ENCODE measurements at regions not wholly inside any gene's neighbourhood (a gene's known extent, or its start where the extent isn't known, plus 50 kb on each side); places are given as distances from the start of the nearest gene placed in this dataset.
A peak's percentile ranks its signal among the peaks of the same experiment; 100 is the strongest.

DNA sequence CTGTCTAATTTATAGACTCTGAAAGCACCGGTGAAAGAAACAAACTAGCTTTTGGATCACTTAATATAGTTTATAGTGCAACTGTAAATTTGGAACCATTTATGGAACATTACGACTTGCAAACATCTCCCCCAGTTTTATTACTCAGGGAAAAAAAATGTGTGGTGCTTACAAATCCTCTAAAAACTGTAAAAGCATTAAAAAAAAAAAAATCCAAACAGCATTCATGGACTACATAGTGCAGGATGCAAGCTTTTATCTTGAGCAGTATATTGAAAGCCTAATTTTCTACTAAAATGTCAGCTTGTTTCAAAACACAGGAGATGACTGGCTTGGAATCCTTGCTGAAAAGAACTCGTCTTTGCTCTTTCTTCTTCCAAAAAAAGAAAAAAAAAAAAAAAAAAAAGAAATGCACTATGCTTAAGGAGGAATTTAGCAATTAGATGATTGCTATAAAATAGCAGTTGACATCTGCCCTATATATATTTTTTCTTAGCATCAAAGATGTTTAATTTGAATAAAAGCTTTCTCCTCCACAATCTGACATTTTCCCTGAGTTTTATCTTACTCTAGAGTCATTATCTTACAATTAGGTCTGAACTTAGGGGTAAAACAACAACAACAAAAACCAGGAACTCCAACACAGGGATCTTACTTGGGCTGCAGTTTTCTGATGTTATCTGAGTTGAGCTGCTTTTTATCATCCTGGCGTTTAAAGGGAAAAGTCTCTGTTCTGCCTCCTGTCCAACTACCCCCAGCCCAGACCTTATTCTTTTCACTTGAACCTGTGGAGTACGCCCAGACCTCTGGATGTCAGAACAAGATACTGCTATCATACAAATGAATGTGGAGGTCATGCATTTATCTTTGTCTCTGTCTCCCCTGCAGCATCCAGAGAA, 62.6 kb upstream of the PDZRN3 start:
- Histone ChIP-seq H3K27me3 (ENCODE audit: insufficient read depth in 3 of 3, low read length in 2 of 3) (no peaks in the 10 kb centered on the region), H3K27ac (no peak overlapping the region), H3K4me1 (no peaks in the 10 kb centered on the region), H3K9me3 (no peaks in the 10 kb centered on the region), H3K4me3 (no peak overlapping the region), H3K36me3 (ENCODE audit: insufficient read depth in 1 of 2, low read depth in 1 of 2) (no peaks in the 10 kb centered on the region)
- TF ChIP-seq, protein P1, sequence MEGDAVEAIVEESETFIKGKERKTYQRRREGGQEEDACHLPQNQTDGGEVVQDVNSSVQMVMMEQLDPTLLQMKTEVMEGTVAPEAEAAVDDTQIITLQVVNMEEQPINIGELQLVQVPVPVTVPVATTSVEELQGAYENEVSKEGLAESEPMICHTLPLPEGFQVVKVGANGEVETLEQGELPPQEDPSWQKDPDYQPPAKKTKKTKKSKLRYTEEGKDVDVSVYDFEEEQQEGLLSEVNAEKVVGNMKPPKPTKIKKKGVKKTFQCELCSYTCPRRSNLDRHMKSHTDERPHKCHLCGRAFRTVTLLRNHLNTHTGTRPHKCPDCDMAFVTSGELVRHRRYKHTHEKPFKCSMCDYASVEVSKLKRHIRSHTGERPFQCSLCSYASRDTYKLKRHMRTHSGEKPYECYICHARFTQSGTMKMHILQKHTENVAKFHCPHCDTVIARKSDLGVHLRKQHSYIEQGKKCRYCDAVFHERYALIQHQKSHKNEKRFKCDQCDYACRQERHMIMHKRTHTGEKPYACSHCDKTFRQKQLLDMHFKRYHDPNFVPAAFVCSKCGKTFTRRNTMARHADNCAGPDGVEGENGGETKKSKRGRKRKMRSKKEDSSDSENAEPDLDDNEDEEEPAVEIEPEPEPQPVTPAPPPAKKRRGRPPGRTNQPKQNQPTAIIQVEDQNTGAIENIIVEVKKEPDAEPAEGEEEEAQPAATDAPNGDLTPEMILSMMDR (IDR thresholded peaks at IDR 0.05) = no peak
- intact Hi-C loops (cut with DNase I) = no loop called here
- DNase-seq (no peak), ATAC-seq (no peak)
- WGBS, 3 donors = 60 to 66% (median 62%) methylated on average over 5 of the region's 5 CpGs

- no peaks in the 10 kb centered on the region for H3K4me1 ChIP-seq
- no peaks in the 10 kb centered on the region for H3K36me3 ChIP-seq (ENCODE audit: insufficient read depth in 1 of 2, low read depth in 1 of 2)
- intact Hi-C loops (cut with DNase I) = no loop called here
- H3K27ac ChIP-seq = no peak overlapping the region
- TF ChIP-seq, protein P1 (IDR thresholded peaks at IDR 0.05) = no peak
- H3K9me3 ChIP-seq = no peaks in the 10 kb centered on the region
- no peak overlapping the region for H3K4me3 ChIP-seq
- DNase-seq (no peak), ATAC-seq (no peak)
- H3K27me3 ChIP-seq (ENCODE audit: insufficient read depth in 3 of 3, low read length in 2 of 3) = no peaks in the 10 kb centered on the region
- WGBS, 3 donors = 38 to 65% (median 55%) methylated on average over 4 of the region's 4 CpGs
These were observed 60.3 kb upstream of the PDZRN3 start for GRCh38 chr3:73685061-73685460.

GRCh38 chr3:73683706-73684105, 59.0 kb upstream of the PDZRN3 start:
- H3K36me3 ChIP-seq (ENCODE audit: insufficient read depth in 1 of 2, low read depth in 1 of 2) = no peaks in the 10 kb centered on the region
- TF ChIP-seq, protein P1 (IDR thresholded peaks at IDR 0.05) = no peak
- intact Hi-C loops (cut with DNase I) = no loop called here
- H3K27me3 ChIP-seq (ENCODE audit: insufficient read depth in 3 of 3, low read length in 2 of 3) = no peaks in the 10 kb centered on the region
- WGBS, 3 donors = 85 to 92% (median 85%) methylated on average over 5 of the region's 5 CpGs
- no peak overlapping the region for H3K4me3 ChIP-seq
- H3K27ac ChIP-seq = no peak overlapping the region
- no peak for DNase-seq
- ATAC-seq = no peak
- H3K9me3 ChIP-seq = no peaks in the 10 kb centered on the region
- H3K4me1 ChIP-seq = no peaks in the 10 kb centered on the region

DNA sequence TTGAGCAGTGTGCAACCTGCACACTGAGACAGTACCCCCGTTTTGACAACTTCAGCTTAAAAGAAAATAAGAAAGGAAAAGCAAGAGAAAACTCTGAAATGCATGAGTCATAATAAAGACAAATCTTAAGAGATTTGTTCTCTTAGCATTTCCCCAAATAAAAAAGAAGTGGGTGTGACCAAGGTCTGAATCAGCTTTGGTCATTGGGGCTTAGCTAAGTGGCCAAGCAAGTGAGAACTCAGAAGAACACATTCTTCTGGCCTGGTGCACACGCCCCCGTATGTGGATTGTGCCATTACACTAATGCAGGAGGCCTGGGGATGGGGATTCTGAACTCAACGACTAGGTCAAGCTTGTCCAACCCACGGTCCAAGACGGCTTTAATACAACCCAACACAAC, 56.9 kb upstream of the PDZRN3 start:
- TF ChIP-seq, protein P1 (IDR thresholded peaks at IDR 0.05) = no peak
- ATAC-seq (peak in 1 of 4 donors; percentile 11), DNase-seq (no peak)
- Histone ChIP-seq H3K36me3 (ENCODE audit: insufficient read depth in 1 of 2, low read depth in 1 of 2) (no peaks in the 10 kb centered on the region), H3K4me3 (no peak overlapping the region), H3K27ac (no peak overlapping the region), H3K9me3 (no peaks in the 10 kb centered on the region), H3K27me3 (ENCODE audit: insufficient read depth in 3 of 3, low read length in 2 of 3) (no peaks in the 10 kb centered on the region), H3K4me1 (no peaks in the 10 kb centered on the region)
- WGBS, 3 donors = 72 to 85% (median 83%) methylated on average over 6 of the region's 6 CpGs
- intact Hi-C loops (cut with DNase I) = no loop called here

All from psoas muscle (tissue), 7 donors.